A549 (cell line): ENCODE measurements at regions not wholly inside any gene's neighbourhood (a gene's known extent, or its start where the extent isn't known, plus 50 kb on each side); places are given as distances from the start of the nearest gene placed in this dataset.

Experiments used
- ATAC-seq, 2 experiments: fragments of 200-7000 bp in 1 of 2; fragments of >200 bp in 1 of 2; cut with Nextera tagmentation in 1 of 2; cut with Tn5 transposase in 1 of 2; 3 replicates each; pipeline versions ENCODE4 v1.8.0 to v1.9.1; 2018 to 2020; ENCODE audit warnings: mild to moderate bottlenecking in 1 of 2, moderate library complexity in 1 of 2
- CTCF ChIA-PET: fragments of 300-600 bp; sonication (Branson Sonifier 250); formaldehyde crosslinking; extraction: SDS; loops from one replicate; lab custom pipeline; 2021; ENCODE audit warnings: antibody characterized with exemption, inconsistent platforms; lab: Yijun Ruan, JAX
- POLR2A ChIA-PET: fragments of 350-600 bp; formaldehyde crosslinking; extraction: SDS; loops from one replicate; lab custom pipeline; 2021; ENCODE audit warnings: antibody characterized with exemption, inconsistent platforms; lab: Yijun Ruan, JAX
- DNase-seq, 2 experiments: peaks; one replicate each; pipeline versions ENCODE4 v3.0.0 to v3.0.0-alpha.2; 2011 to 2016; ENCODE audit warnings: low read depth in 1 of 2, low spot score in 1 of 2
- FAIRE-seq: peaks from 2 replicates; lab custom pipeline; 2011; peaks lifted over from hg19 to GRCh38; lab: Jason Lieb, UNC
- H3K27ac ChIP-seq, 2 experiments: fragments of >200 bp; sonication (Bioruptor Twin); formaldehyde crosslinking; 3 replicates each; pipeline ENCODE4 v1.5.1; 2016 to 2017
- H3K4me1 ChIP-seq: fragments of >200 bp; sonication (Bioruptor Twin); formaldehyde crosslinking; 3 replicates; pipeline ENCODE4 v1.6.1; 2016
- H3K4me2 ChIP-seq: fragments of >200 bp; sonication (Bioruptor Twin); formaldehyde crosslinking; 3 replicates; pipeline ENCODE4 v1.6.1; 2016
- H3K4me3 ChIP-seq: fragments of >200 bp; sonication (Bioruptor Twin); formaldehyde crosslinking; 3 replicates; pipeline ENCODE4 v1.5.1; 2016
- H3K9me3 ChIP-seq: fragments of >200 bp; sonication (Bioruptor Twin); formaldehyde crosslinking; 3 replicates; pipeline ENCODE4 v1.6.1; 2016
- BCL3 ChIP-seq: fragments of >200 bp; sonication (Bioruptor Twin); formaldehyde crosslinking; IDR thresholded peaks from 3 replicates; pipeline ENCODE4 v1.6.1; 2016
- CEBPB ChIP-seq, 2 experiments: fragments of >200 bp in 1 of 2; sonication (Bioruptor Twin) in 1 of 2; formaldehyde crosslinking in 1 of 2; IDR thresholded peaks; 2 replicates each; pipeline ENCODE4 v1.6.1; 2012 to 2016
- CHD4 ChIP-seq: fragments of 200-600 bp; sonication (generic); IDR thresholded peaks from 2 replicates; pipeline ENCODE4 v1.6.1; 2016; ENCODE audit warnings: antibody characterized with exemption, mild to moderate bottlenecking, borderline replicate concordance
- EHF ChIP-seq: fragments of 250-450 bp; sonication (Bioruptor Pico); IDR thresholded peaks from 2 replicates; pipeline ENCODE4 v1.5.0; 2020; ENCODE audit warnings: mild to moderate bottlenecking
- ELK1 ChIP-seq: fragments of 150-350 bp; IDR thresholded peaks from 2 replicates; pipeline ENCODE4 v1.6.1; 2014; ENCODE audit warnings: low read depth, mild to moderate bottlenecking, low read length
- EP300 ChIP-seq, 2 experiments: fragments of >200 bp; sonication (Bioruptor Twin); formaldehyde crosslinking; IDR thresholded peaks; 2 replicates in 1 of 2; 3 replicates in 1 of 2; pipeline ENCODE4 v1.6.1; 2016 to 2017
- ESRRA ChIP-seq: fragments of 150-350 bp; IDR thresholded peaks from 2 replicates; pipeline ENCODE4 v1.6.1; 2014; ENCODE audit warnings: mild to moderate bottlenecking, low read length, borderline replicate concordance
- FOSL2 ChIP-seq, 2 experiments: fragments of 450-650 bp in 1 of 2; fragments of >200 bp in 1 of 2; sonication (Bioruptor Twin) in 1 of 2; formaldehyde crosslinking; IDR thresholded peaks; 2 replicates each; pipeline versions ENCODE4 v1.5.0 to v1.6.1; 2016 to 2020; ENCODE audit warnings: mild to moderate bottlenecking in 1 of 2, moderate library complexity in 1 of 2
- GATA3 ChIP-seq: IDR thresholded peaks from 2 replicates; pipeline ENCODE4 v1.6.1; 2012; ENCODE audit warnings: borderline replicate concordance
- HES2 ChIP-seq: fragments of >200 bp; sonication (Bioruptor Twin); formaldehyde crosslinking; IDR thresholded peaks from 2 replicates; pipeline ENCODE4 v1.6.1; 2016
- HMGXB4 ChIP-seq: fragments of 250-450 bp; sonication (Bioruptor Pico); IDR thresholded peaks from 2 replicates; pipeline ENCODE4 v1.5.0; 2021; ENCODE audit warnings: mild to moderate bottlenecking, moderate library complexity, borderline replicate concordance
- JUN ChIP-seq, 2 experiments: fragments of >200 bp; sonication (Bioruptor Twin); formaldehyde crosslinking; IDR thresholded peaks; 2 replicates in 1 of 2; 3 replicates in 1 of 2; pipeline ENCODE4 v1.6.1; 2016 to 2017
- JUNB ChIP-seq: fragments of >200 bp; sonication (Bioruptor Twin); formaldehyde crosslinking; IDR thresholded peaks from 2 replicates; pipeline ENCODE4 v1.6.1; 2016
- KDM1A ChIP-seq: fragments of 200-600 bp; sonication (generic); IDR thresholded peaks from 2 replicates; pipeline ENCODE4 v1.6.1; 2016; ENCODE audit warnings: low read depth, mild to moderate bottlenecking
- MAFK ChIP-seq: fragments of 450-650 bp; IDR thresholded peaks from 2 replicates; pipeline ENCODE4 v1.6.1; 2014; ENCODE audit not compliant: partially characterized antibody
- MAX ChIP-seq: IDR thresholded peaks from 2 replicates; pipeline ENCODE4 v1.6.1; 2012
- NFE2L2 ChIP-seq: fragments of 150-350 bp; conservative IDR thresholded peaks from 2 replicates; pipeline ENCODE4 v1.6.1; 2014; ENCODE audit warnings: low read length
- NPAS2 ChIP-seq: fragments of 250-450 bp; sonication (Bioruptor Pico); IDR thresholded peaks from 2 replicates; pipeline ENCODE4 v1.8.0; 2022; ENCODE audit warnings: mild to moderate bottlenecking, moderate library complexity, borderline replicate concordance
- RAD21 ChIP-seq, 2 experiments: fragments of >200 bp in 1 of 2; sonication (Bioruptor Twin) in 1 of 2; formaldehyde crosslinking in 1 of 2; IDR thresholded peaks in 1 of 2; conservative IDR thresholded peaks in 1 of 2; 2 replicates in 1 of 2; 3 replicates in 1 of 2; pipeline ENCODE4 v1.6.1; 2012 to 2018; ENCODE audit warnings: inconsistent platforms in 1 of 2
- RNF2 ChIP-seq: fragments of 200-600 bp; sonication (generic); IDR thresholded peaks from 2 replicates; pipeline ENCODE4 v1.6.1; 2016; ENCODE audit warnings: low read depth, mild to moderate bottlenecking, antibody characterized with exemption, moderate library complexity, borderline replicate concordance
- SMC3 ChIP-seq: fragments of >200 bp; sonication (Bioruptor Twin); formaldehyde crosslinking; IDR thresholded peaks from 3 replicates; pipeline ENCODE4 v1.6.1; 2018; ENCODE audit warnings: inconsistent platforms
- ZFP36 ChIP-seq: fragments of 450-650 bp; IDR thresholded peaks from 2 replicates; pipeline ENCODE4 v1.6.1; 2014; ENCODE audit warnings: borderline replicate concordance; ENCODE audit not compliant: partially characterized antibody
- WGBS: methylation state at CpG from one replicate; pipeline ENCODE4 v1.1.6; 2017; ENCODE audit errors: missing lambda C conversion rate; 5-methylcytosine and 5-hydroxymethylcytosine counted together

- H3K4me2 ChIP-seq, result peak overlapping the region; percentile 66
- ATAC-seq, result peak; percentile 93 to 96
Observed at GRCh38 chr3:171967137-171967783, 72.1 kb upstream of the FNDC3B start.

GRCh38 chr3:171967932-171968678 is 71.3 kb upstream of the FNDC3B start:
- H3K4me1 ChIP-seq, result peaks cover 40% of the 10 kb centered on the region
- ATAC-seq, result no peak
- TF ChIP-seq RNF2 (no peak), NPAS2 (CRISPR knock-in tag) (no peak), KDM1A (peak; percentile 76; the same call in 1 of the 2 replicates), ZFP36 (peak; percentile 47), HMGXB4 (CRISPR knock-in tag) (no peak), MAX (no peak), CHD4 (no peak)
- ChIA-PET POLR2A (no interaction called here), CTCF (interaction anchor here (0.9 to 1.1 kb wide), 2 partner anchors 59 to 75 kb away, joined by 3 to 4 read pairs; no protein-coding TSS in a partner anchor)
- 76% methylated on average over 9 of the region's 9 CpGs for WGBS
- H3K4me3 ChIP-seq, result no peak overlapping the region
- peak overlapping the region; percentile 87 to 93 for H3K27ac ChIP-seq
- DNase-seq, result no peak
- peak overlapping the region; percentile 66 for H3K4me2 ChIP-seq
- peaks cover 5% of the 10 kb centered on the region; the same call in 1 of the 3 replicates for H3K9me3 ChIP-seq
- no peak for FAIRE-seq

More at GRCh38 chr3:171967137-171967783, 72.1 kb upstream of the FNDC3B start:
- peak; percentile 74 to 92 for DNase-seq
- Histone ChIP-seq H3K27ac (peak overlapping the region; percentile 87 to 93), H3K4me3 (no peak overlapping the region), H3K4me1 (peaks cover 33% of the 10 kb centered on the region)
- CTCF ChIA-PET, result interaction anchor here (0.9 to 1.1 kb wide), 2 partner anchors 60 to 76 kb away, joined by 3 to 4 read pairs; no protein-coding TSS in a partner anchor
- POLR2A ChIA-PET, result no interaction called here
- TF ChIP-seq JUNB, result peak; percentile 38; the same call in 1 of the 2 replicates
- peak; percentile 75 for TF ChIP-seq MAX
- 0 out of 2 replicates have a peak, but pooled peaks have one; percentile 71 for TF ChIP-seq HES2
- TF ChIP-seq EHF (CRISPR knock-in tag), result no peak
- peak; percentile 75 to 78; a peak in 4 of 5 replicates for TF ChIP-seq JUN (IDR thresholded peaks at IDR 0.05)
- 0 out of 2 replicates have a peak, but pooled peaks have one; percentile 35 for TF ChIP-seq NFE2L2
- TF ChIP-seq ELK1, result no peak
- TF ChIP-seq GATA3, result peak; percentile 50
- peak; percentile 77 to 85; a peak in 4 of 5 replicates for TF ChIP-seq EP300 (IDR thresholded peaks at IDR 0.05)
- peak; percentile 83 to 95 for TF ChIP-seq CEBPB (IDR thresholded peaks at IDR 0.05)
- TF ChIP-seq SMC3, result peak; percentile 47; the same call in 2 of the 3 replicates
- TF ChIP-seq BCL3, result peak; percentile 57; the same call in 2 of the 3 replicates
- no peak for TF ChIP-seq ZFP36
- TF ChIP-seq MAFK, result peak; percentile 32
- TF ChIP-seq ESRRA, result no peak
- no peak; a peak in 3 of 5 replicates for TF ChIP-seq RAD21 (conservative IDR thresholded peaks at IDR 0.05 in 1 of 2, IDR thresholded peaks at IDR 0.05 in 1 of 2)
- peak; percentile 44; the same call in 1 of the 2 replicates for TF ChIP-seq FOSL2 (IDR thresholded peaks at IDR 0.05)
- peak; percentile 80 for TF ChIP-seq FOSL2 (CRISPR knock-in tag; IDR thresholded peaks at IDR 0.05)
- TF ChIP-seq, all 56 proteins: peak for 12
- FAIRE-seq, result no peak
- 4% methylated on average over 6 of the region's 6 CpGs for WGBS
- H3K9me3 ChIP-seq, result peaks cover 5% of the 10 kb centered on the region; the same call in 1 of the 3 replicates
